Epithelial cell of proximal tubule (primary cell): ENCODE measurements at regions not wholly inside any gene's neighbourhood (a gene's known extent, or its start where the extent isn't known, plus 50 kb on each side); places are given as distances from the start of the nearest gene placed in this dataset.
A peak's percentile ranks its signal among the peaks of the same experiment; 100 is the strongest.

Experiments used
- DNase-seq: peaks from one replicate; pipeline ENCODE4 v3.0.0-alpha.2; 2011; ENCODE audit warnings: low read depth
- H3K4me3 ChIP-seq: 2 replicates; pipeline ENCODE4 v1.5.1; 2011; ENCODE audit warnings: low read depth, mild to moderate bottlenecking, low read length
- TF ChIP-seq, protein P1 (sequence below): conservative IDR thresholded peaks from 2 replicates; pipeline ENCODE4 v1.5.1; 2012; ENCODE audit warnings: low read depth, mild to moderate bottlenecking, low read length

DNA sequence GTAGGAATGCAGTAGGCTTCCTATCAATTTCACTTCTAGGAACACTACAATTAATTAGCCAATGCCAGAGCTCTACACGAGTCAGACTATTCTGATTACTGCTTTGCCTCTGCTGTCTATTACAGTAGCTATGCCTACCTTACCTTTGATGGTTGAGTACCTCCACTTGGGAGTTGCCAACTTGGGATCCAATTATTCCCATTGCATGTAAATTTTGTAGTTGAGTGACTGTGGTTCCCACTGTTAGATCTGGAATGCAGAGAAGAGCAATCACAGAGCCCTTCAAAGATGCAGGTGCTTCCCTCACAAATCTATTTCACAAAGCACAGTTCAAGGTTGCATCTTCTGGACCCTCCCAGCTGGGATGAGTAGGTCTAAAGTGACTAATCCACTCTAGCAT is 62.9 kb upstream of the AASS start:
- H3K4me3 ChIP-seq: no peak overlapping the region
- no peak for DNase-seq
- TF ChIP-seq, protein P1, sequence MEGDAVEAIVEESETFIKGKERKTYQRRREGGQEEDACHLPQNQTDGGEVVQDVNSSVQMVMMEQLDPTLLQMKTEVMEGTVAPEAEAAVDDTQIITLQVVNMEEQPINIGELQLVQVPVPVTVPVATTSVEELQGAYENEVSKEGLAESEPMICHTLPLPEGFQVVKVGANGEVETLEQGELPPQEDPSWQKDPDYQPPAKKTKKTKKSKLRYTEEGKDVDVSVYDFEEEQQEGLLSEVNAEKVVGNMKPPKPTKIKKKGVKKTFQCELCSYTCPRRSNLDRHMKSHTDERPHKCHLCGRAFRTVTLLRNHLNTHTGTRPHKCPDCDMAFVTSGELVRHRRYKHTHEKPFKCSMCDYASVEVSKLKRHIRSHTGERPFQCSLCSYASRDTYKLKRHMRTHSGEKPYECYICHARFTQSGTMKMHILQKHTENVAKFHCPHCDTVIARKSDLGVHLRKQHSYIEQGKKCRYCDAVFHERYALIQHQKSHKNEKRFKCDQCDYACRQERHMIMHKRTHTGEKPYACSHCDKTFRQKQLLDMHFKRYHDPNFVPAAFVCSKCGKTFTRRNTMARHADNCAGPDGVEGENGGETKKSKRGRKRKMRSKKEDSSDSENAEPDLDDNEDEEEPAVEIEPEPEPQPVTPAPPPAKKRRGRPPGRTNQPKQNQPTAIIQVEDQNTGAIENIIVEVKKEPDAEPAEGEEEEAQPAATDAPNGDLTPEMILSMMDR: no peak

DNA sequence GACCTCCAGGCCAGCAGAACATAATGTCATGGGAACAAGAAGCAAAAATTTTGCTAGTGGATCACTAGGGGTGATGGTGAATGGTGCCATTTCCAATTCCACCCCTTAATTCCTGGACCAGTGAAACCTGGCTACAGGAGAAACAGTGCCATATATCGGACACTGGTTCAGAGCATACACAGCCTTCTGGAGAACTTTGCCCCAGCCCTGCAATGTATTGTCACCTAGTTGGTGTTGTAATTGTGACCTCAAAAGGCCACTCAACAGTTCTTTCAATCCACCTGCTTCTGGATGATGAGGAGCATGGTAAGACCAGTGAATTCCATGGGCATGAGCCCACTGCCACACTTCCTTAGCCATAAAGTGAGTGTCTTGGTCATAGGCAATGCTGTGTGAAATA is 59.8 kb upstream of the AASS start:
- DNase-seq: no peak
- TF ChIP-seq, protein P1: no peak
- H3K4me3 ChIP-seq: no peak overlapping the region

DNA sequence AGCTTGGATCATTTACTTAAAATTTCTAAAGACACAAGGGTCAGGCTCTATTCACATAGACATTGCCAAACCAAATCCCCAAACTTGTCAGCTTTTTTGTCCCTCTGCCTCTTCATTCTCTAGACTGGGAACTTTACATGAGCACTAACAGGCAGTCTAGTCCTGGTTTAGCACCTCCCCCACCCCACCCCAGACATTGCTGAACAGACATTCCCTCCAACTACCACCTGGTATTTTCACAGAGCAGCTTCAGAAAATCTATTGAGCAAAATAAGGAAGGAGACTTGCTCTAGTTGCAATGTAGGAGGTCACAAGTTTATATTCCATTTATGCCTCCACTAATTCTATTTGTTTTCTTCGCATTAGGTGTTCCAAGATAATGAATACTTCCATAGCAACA is 56.8 kb upstream of the AASS start:
- no peak for DNase-seq
- H3K4me3 ChIP-seq: no peak overlapping the region
- TF ChIP-seq, protein P1: no peak

GRCh38 chr7:122199171-122199570 is 55.1 kb upstream of the AASS start:
- peak; percentile 49 for DNase-seq
- no peak overlapping the region for H3K4me3 ChIP-seq
- TF ChIP-seq, protein P1: no peak

DNA sequence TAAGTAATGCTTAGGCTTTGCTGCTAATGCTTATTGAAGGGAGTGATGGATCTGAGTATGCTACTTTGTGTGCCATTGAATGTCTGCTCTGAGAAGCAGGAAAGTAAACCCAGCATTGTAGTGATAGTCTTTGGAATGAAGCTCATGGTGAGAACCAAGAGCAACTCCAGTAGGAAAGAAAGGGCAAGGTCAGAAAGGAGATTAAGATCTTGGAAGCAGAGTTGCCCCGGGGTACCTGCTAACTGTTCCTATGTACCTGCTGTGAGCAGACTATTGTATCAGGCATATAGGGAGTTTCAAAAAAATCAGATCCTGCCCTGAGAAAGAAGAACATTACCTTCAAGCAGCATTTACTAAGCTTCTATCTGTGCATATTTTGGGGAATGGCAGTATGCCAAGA is 54.5 kb upstream of the AASS start:
- H3K4me3 ChIP-seq: no peak overlapping the region
- TF ChIP-seq, protein P1: no peak
- DNase-seq: no peak
